ENCODE measurements at regions not wholly inside any gene's neighbourhood (a gene's known extent, or its start where the extent isn't known, plus 50 kb on each side); places are given as distances from the start of the nearest gene placed in this dataset.

- Mint-ChIP-seq H3K27ac (no peak overlapping the region), H3K9me3 (peaks cover 27% of the 10 kb centered on the region), H3K27me3 (ENCODE audit: insufficient read depth) (no peaks in the 10 kb centered on the region), H3K36me3 (ENCODE audit: low read depth) (no peaks in the 10 kb centered on the region), H3K4me3 (no peak overlapping the region), H3K4me1 (ENCODE audit: low read depth) (no peaks in the 10 kb centered on the region)
- TF ChIP-seq CTCF (IDR thresholded peaks at IDR 0.05), result no peak
- DNase-seq, result no peak
These were observed 719.1 kb downstream of the C12orf50 start for GRCh38 chr12:87310126-87310525.

DNA sequence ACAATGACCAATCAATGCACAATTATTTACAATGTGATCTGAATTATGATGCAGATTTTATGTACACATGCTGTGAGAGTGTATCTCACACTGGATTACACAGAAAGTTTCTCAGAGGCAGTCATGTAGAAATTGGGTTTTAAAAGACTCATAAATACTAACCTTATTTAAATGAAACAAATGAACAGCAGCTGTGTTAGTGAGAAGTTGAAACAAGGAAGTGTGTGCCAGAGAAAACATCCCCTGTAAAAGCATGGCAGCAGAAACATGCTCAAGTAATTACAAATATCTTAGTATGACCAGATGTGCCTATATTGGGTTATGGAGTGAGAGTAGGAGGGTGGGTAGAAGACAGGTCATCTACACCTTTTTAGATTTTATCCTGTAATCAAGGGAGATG lies 723.7 kb downstream of the C12orf50 start:
- no peaks in the 10 kb centered on the region for H3K4me1 Mint-ChIP-seq (ENCODE audit: low read depth)
- no peak overlapping the region for H3K27ac Mint-ChIP-seq
- H3K4me3 Mint-ChIP-seq, result no peak overlapping the region
- H3K27me3 Mint-ChIP-seq (ENCODE audit: insufficient read depth), result peaks cover 1% of the 10 kb centered on the region; the same call in 1 of the 2 replicates
- TF ChIP-seq CTCF (IDR thresholded peaks at IDR 0.05), result no peak
- peaks cover 28% of the 10 kb centered on the region for H3K9me3 Mint-ChIP-seq
- H3K36me3 Mint-ChIP-seq (ENCODE audit: low read depth), result no peaks in the 10 kb centered on the region
- no peak for DNase-seq

DNA sequence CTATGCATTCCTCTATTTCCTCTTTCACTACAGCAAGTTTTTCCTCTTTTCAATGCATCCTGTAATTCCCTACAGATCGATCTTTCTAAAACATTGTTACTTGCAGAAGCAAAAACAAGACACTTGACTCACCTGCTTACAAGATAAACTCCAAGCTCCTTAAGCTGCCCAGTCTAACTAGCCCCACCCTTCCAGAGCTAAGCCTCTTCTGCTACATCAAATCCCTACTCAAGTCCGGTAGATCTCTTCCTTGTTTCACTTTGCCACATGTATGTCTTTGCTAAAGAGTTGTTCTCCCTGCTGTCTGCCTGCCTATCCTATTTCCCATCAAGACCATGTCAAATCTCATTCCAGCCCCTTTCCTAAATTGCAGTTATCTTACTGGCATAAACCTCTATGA lies 724.8 kb downstream of the C12orf50 start:
- no peaks in the 10 kb centered on the region for H3K36me3 Mint-ChIP-seq (ENCODE audit: low read depth)

DNA sequence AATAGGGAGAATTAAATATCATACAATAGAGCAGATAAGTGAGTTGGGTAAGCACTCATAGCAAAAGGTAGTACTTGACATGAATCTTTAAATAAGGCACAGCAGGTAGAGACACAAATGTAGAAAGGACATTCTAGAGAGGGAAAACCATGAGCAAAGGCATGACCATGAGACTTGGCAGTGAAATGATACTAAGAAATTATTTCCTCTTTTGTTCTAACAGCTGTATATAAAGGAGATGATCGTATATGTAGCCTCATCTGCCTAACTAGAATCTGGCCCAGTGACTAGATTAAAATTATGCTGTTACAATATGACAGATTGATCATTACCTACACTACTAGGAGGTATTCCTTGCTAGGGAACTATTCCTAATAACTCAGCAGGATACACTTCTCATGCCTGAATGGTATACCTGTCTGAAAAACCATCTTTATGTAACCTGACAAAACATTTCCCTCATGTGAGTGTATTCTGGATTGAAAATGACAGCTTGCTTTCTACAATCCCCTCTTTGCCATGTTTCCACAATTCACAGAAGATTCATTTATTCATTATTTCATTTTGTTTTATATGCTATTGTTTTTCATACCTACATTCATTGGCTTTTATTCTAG lies 725.7 kb downstream of the C12orf50 start:
- Mint-ChIP-seq H3K9me3 (peaks cover 31% of the 10 kb centered on the region), H3K27me3 (ENCODE audit: insufficient read depth) (peaks cover 1% of the 10 kb centered on the region; the same call in 1 of the 2 replicates), H3K36me3 (ENCODE audit: low read depth) (no peaks in the 10 kb centered on the region), H3K4me1 (ENCODE audit: low read depth) (no peaks in the 10 kb centered on the region), H3K4me3 (no peak overlapping the region), H3K27ac (no peak overlapping the region)
- DNase-seq, result no peak
- no peak for TF ChIP-seq CTCF (IDR thresholded peaks at IDR 0.05)

More for the DNA sequence above, 724.8 kb downstream of the C12orf50 start:
- Mint-ChIP-seq H3K27me3 (ENCODE audit: insufficient read depth) (peaks cover 1% of the 10 kb centered on the region; the same call in 1 of the 2 replicates), H3K9me3 (peaks cover 26% of the 10 kb centered on the region), H3K4me3 (no peak overlapping the region), H3K27ac (no peak overlapping the region), H3K4me1 (ENCODE audit: low read depth) (no peaks in the 10 kb centered on the region)
- no peak for DNase-seq
- TF ChIP-seq CTCF (IDR thresholded peaks at IDR 0.05), result no peak

- peaks cover 31% of the 10 kb centered on the region for H3K9me3 Mint-ChIP-seq
- H3K4me3 Mint-ChIP-seq, result no peak overlapping the region
- H3K4me1 Mint-ChIP-seq (ENCODE audit: low read depth), result no peaks in the 10 kb centered on the region
- no peak for DNase-seq
- TF ChIP-seq CTCF (IDR thresholded peaks at IDR 0.05), result no peak
- H3K27ac Mint-ChIP-seq, result no peak overlapping the region
- no peaks in the 10 kb centered on the region for H3K36me3 Mint-ChIP-seq (ENCODE audit: low read depth)
- peaks cover 1% of the 10 kb centered on the region; the same call in 1 of the 2 replicates for H3K27me3 Mint-ChIP-seq (ENCODE audit: insufficient read depth)
These were observed 727.0 kb downstream of the C12orf50 start for GRCh38 chr12:87302126-87302745.
